ENCODE measurements at regions not wholly inside any gene's neighbourhood (a gene's known extent, or its start where the extent isn't known, plus 50 kb on each side); places are given as distances from the start of the nearest gene placed in this dataset.

DNA sequence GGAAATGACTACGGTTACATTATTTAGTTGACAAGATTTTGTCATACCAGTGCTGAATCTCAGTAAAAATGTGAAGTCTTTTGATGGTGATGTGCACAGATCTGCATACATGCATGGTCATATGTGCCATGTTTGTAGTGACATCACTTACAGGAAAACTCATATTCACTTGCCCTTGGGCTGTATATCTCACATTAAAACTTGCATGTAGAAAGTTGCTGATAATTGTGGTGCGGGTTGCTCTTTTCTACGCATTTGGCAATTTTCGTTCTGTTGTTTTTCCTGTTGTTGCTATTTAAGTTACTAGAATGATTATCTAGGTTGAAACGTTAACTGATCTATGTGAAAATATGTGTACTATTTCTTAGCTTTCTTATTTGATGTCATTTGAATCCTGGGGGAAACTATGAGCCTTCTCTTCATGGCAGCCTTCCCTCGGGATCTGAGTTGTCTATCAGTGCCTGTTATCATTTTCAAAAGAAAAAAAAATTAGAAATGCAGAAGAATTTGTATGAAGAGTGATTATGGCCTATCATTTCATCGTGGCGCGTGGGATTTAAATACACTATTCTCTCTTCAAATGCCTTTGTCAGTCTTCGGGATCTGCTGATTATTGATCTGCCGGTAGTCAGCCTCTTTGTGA, 296.6 kb downstream of the TMX3 start:
- TF ChIP-seq, protein P1, sequence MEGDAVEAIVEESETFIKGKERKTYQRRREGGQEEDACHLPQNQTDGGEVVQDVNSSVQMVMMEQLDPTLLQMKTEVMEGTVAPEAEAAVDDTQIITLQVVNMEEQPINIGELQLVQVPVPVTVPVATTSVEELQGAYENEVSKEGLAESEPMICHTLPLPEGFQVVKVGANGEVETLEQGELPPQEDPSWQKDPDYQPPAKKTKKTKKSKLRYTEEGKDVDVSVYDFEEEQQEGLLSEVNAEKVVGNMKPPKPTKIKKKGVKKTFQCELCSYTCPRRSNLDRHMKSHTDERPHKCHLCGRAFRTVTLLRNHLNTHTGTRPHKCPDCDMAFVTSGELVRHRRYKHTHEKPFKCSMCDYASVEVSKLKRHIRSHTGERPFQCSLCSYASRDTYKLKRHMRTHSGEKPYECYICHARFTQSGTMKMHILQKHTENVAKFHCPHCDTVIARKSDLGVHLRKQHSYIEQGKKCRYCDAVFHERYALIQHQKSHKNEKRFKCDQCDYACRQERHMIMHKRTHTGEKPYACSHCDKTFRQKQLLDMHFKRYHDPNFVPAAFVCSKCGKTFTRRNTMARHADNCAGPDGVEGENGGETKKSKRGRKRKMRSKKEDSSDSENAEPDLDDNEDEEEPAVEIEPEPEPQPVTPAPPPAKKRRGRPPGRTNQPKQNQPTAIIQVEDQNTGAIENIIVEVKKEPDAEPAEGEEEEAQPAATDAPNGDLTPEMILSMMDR (IDR thresholded peaks at IDR 0.05; ENCODE audit: low read depth, low read length, poor library complexity, severe bottlenecking): no peak
- no peak for TF ChIP-seq EZH2phosphoT487 (IDR thresholded peaks at IDR 0.05; ENCODE audit: borderline replicate concordance, low read length)
